ENCODE measurements at regions not wholly inside any gene's neighbourhood (a gene's known extent, or its start where the extent isn't known, plus 50 kb on each side); places are given as distances from the start of the nearest gene placed in this dataset.
"Not testable (repeated sequence)": the region's sequence is repeated elsewhere in the genome, so short reads cannot be mapped to it uniquely, and the experiment has no call there.

DNA sequence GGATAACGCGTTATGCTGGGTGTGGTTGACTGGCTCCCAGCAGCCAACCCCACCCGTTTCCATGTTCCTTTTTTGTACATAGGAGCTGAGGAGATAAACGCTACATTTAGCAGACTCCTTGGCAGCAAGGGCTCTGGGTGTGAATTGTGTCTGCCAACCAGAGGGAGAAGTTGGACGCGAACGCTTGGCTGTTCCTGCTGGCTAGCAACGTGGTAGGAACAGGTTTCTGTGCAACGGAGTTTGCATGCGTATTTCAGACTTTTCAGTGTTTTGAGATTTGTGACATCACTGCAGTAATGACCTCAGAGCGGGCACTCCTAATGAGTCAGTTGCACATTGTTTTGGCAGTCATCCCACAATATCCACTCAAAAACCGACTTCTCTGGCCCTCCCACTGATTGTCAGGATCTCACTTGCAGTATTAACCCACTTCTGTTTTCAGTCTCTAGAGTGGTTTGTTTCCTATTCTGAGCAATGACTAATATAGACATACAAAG lies 98.7 kb upstream of the RGS1 start:
- no peak for DNase-seq (ENCODE audit: low read depth, low spot score)

DNA sequence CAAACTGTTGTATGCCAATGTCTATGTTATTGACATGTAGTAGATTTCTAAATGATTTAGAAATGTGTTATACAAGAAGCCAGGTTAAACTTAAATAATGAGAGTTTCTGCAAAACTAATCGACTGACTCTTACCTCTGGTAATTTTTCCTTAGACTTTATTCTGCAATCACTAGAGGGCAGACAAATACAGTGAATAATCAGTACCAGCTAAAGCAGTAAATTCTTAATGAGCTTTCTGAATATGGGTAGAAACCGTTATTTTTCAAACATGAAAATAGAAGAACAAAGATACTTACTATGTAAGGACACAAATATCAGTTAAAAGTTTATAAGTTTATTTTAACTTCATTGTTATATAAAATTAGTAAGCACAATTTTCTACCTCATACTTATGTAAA lies 97.9 kb upstream of the RGS1 start:
- DNase-seq (ENCODE audit: low read depth, low spot score), result no peak

DNA sequence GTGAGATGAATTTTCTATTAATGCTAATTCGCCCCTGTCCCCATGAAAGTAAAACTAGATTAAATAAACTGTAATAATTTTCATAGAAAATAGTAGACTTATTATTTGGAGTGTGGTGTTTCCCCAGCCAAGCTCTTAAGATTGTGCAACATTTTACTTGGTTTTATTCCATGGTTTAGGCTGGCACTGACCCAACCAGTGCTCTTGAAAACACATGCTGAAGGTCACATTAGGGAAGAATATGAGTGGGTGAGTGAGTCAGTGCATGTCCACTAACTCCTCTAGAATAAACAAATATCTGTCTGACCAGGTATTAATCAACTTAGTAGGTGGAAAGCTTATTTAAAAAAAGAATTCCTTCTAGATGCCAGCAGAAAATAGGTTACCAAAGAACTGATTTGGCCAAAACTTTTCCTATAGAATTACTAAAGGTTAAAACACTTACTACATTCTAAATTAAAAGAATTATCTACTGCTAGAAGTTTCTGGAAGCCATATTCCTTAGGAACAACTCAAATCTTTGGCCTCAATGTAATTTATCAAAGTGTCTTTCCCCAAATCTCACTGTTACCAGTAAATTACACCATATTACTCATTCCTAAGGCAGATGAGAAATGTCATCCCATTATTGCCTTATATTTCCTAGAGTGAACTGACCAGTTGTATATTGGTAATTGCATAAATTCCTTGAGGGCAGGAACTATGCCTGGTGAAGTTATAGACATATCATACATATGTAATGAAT lies 89.7 kb upstream of the RGS1 start:
- no peak for DNase-seq (ENCODE audit: low read depth, low spot score)

DNA sequence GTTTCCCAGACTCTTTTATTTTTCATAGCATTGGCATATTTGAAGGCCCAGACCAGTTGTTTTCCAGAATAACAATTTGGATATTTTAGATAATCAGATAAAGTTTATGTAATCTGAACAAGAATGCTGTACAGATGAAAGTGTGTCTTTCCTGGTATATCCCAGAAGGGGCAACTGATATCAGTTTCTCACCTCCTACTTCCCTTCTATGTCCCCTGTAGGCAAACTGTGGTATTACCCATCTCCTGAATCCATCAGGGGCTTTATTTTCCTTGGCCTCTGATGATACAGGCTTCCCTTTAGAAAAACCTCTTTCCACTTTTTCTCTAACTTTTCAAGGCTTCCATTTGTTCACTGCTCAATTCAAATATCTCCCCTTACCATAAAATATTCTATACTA lies 87.5 kb upstream of the RGS1 start:
- no peak for DNase-seq (ENCODE audit: low read depth, low spot score)

DNA sequence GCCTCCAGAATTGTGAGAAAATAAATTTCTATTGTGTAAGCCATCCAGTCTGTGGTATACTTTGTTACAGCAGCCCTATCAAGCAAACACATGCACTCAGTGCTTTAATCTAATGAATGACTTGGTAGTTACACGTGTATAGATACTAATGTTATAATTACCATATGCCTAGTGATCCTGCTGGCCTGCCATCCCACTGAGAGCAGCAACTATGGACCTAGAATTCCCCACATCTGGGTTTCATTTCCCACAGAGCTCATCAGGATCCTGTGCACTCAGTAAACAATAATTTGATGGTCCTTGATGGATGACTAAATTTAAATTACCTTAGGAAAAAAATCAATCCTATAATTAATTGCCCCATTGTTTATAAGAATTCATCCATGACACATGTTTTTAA lies 86.5 kb upstream of the RGS1 start:
- DNase-seq (ENCODE audit: low read depth, low spot score), result no peak

DNA sequence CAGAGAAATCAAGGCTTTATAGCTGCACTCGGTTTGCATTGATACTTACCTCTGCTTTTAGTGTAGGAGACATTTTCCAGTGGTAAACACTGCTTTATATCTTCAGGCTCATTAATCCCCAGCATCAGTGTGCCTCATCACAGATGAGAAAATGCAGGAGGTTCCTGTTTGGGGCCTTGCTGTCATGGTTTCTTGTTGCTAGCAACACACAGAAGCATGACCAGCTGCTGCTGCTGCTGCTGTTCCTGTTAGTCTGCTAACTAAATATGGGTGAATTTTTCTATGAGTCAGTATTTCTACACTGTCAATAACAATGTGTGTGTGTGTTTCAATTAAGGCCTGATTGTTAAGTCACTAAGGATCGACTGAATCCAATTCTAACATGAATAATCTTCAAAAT lies 85.8 kb upstream of the RGS1 start:
- no peak for DNase-seq (ENCODE audit: low read depth, low spot score)

DNA sequence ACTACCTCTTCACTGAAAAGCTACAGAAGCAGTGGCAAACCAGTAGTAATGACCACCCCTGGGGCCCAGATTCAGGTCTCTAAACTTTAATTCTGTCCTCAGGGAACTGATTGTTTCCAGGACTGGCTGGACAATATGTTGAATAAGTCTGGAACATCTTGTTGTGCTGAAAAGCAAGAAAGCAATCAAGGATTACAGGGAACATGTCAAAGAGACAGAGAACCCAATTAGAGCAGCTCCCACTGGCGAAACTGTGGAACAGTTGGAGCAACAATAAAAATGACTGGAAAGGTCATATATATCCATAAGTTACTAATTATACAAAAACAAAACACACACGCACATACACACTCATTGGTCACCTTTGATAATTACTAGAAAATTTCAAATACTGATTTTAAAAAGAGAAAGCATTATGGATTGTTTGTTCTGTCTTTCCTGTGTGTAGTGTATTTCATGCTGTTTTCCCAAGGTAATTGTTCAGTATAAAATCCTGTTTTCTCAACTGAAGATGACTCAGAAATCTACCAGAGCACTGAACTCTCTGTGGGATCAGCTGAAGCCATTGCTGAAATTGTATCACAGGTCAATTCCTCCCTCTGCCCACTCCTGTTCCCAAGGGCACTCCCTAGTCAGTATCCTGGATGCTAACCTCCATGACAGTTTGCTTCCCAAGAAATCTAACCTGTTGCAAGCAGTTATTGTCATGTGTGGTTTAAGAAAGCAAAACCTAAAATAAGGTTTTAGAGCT lies 83.6 kb upstream of the RGS1 start:
- no peak for DNase-seq (ENCODE audit: low read depth, low spot score)

DNA sequence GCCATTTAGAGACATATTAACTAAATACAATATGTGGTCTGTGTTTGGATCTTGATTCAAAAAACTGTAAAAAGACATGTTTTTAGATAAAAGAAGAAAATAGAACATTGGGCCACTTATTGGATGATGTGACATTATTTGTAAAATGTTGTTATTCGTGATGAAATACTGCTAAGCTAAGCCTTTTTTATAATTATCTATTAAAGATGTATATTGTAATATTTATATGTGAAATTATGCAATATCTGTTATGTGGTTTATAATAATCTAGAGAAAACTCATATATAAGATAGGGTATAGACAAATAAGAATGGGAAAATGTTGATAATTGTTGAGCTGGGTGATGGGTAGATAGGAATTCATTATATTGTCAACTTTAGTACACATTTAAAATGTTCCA lies 82.0 kb upstream of the RGS1 start:
- DNase-seq (ENCODE audit: low read depth, low spot score), result no peak

DNA sequence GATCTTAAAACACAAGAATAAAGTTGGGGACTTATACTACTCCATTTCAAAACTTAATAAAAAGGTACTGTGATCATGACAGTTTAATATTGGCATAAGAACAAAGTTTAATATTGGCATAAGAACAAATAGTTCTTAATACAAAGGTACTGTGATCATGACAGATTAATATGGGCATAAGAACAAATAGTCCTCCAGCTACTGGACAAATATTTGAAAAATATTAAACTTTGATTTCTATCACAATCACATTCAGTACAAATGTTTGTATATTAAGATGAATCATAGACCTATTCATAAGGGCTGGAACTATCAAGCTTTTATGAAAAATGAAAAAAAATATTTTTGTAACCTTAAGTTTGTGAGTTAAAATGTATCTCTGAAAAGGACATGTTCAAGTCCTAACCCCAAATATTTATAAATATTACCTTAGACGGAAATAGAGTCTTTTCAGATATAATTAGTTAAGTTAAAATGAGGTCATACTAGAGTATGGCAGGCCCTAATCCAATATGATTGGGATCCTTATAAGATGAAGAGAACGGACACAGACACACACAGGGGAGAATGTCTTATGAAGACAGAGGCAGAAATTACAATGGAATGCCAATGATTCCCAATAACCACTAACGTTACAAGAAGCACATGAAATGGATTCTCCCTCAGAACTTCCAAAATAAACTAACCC lies 79.1 kb upstream of the RGS1 start:
- no peak for DNase-seq (ENCODE audit: low read depth, low spot score)

DNA sequence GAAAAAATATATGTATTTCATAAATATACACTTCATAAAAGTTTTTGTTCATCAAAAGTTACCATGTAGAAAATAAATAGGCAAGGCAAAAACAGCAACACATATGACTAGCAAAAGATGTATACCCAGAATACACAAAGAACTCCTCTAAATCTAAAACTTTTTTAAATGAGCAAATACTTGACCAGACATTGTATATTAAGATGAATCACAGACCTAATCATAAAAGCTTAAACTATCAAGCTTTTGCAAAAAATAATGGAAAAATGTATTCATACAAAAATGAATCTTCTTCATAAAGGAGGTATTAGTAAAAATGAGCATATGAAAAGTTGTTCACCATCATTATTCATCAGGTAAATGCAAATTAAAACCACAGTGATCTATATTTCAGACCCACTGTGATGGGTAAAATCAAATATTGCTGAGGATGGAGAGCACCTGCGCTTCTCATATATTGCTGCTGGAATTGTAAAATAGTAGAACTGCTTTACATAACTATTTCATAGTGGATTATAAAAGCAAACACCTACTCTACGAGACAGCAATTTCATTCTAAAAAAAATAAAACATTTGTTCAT lies 78.3 kb upstream of the RGS1 start:
- DNase-seq (ENCODE audit: low read depth, low spot score), result no peak

DNA sequence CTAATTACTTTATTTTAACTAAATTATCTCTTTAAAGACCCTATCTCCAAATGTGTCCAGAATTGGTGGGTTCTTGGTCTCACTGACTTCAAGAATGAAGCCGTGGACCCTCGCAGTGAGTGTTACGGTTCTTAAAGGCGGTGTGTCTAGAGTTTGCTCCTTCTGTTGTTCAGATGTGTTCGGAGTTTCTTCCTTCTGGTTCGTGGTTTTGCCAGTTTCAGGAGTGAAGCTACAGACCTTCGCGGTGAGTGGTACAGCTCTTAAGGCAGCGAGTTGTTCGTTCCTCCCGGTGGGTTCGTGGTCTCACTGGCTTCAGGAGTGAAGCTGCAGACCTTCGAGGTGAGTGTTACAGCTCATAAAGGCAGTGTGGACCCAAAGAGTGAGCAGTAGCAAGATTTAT lies 77.5 kb upstream of the RGS1 start:
- DNase-seq (ENCODE audit: low read depth, low spot score), result not testable (repeated sequence)

DNA sequence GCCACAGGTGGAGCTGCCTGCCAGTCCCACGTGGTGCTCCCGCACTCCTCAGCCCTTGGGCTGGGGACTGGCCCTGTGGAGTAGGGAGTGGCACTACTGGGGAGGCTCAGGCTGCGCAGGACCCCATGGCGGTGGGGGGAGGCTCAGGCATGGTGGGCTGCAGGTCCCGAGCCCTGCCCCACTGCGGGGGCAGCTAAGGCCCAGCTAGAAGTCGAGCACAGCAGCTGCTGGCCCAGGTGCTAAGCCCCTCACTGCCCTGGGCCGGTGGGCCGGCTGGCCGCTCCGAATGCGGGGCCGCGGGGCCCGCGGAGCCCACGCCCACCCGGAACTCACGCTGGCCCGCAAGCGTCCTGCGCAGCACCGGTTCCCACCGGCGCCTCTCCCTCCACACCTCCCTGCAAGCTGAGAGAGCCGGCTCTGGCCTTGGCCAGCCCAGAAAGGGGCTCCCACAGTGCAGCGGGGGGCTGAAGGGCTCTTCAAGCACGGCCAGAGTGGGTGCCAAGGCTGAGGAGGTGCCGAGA lies 76.5 kb upstream of the RGS1 start:
- DNase-seq (ENCODE audit: low read depth, low spot score), result not testable (repeated sequence)

DNA sequence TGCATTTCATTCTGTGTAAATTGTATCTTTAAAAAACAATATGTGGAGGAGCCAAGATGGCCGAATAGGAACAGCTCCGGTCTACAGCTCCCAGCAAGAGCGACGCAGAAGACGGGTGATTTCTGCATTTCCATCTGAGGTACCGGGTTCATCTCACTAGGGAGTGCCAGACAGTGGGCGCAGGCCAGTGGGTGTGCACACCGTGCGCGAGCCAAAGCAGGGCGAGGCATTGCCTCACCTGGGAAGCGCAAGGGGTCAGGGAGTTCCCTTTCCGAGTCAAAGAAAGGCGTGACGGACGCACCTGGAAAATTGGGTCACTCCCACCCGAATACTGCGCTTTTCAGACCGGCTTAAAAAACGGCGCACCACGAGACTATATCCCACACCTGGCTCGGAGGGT lies 75.0 kb upstream of the RGS1 start:
- not testable (repeated sequence) for DNase-seq (ENCODE audit: low read depth, low spot score)

DNA sequence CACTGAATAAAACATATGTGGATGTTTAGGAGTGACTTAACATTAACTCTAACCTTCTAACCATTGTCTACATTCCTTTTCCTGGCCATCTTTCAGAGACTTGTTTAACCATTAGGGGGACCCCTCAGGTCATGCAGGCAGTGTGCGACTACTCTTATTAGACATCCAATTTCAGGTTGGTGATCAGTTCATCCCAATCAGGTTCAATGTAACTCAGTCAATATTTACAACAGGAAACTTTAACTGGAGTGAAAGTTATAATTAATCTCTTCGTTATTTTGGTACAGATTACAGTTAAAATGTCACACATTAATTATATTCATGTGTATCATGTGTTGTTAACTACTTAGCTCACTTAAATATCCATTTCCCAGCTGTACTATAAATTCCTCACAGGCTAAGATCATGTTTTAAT lies 68.8 kb upstream of the RGS1 start:
- no peak for DNase-seq (ENCODE audit: low read depth, low spot score)

DNA sequence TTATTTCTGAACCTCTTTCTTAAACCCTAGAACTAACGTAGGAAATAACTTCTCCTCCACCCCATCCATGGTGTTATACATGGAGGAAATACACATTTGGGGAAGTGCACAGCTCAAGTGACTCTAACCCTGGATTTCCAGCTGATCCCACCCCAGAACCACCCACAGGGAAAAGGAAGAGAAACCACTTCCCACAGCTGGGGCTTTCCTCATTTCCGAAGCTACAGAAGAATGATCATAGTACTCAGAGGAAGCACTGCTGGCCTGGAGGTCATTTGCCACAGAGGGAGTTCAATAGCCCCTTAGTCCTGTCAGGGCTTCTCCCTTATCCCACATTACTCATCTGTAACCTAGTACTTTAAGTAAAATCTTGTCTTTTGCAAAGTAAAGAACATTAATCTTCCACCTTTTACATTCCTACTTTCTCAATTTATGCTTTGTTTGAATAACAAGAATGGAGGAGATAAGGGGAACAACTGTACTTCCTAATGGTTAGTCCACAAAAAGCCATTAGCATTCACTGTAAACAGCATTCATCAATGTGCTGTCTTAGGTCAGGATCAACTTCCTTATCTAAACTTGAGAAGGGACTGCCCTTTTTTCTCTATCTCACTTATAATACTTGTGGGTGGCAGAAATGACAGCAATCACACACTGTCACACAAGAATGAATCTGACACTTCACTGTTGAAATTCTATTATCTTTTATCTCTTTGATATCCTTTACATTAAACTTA lies 63.0 kb upstream of the RGS1 start:
- DNase-seq (ENCODE audit: low read depth, low spot score), result no peak

DNA sequence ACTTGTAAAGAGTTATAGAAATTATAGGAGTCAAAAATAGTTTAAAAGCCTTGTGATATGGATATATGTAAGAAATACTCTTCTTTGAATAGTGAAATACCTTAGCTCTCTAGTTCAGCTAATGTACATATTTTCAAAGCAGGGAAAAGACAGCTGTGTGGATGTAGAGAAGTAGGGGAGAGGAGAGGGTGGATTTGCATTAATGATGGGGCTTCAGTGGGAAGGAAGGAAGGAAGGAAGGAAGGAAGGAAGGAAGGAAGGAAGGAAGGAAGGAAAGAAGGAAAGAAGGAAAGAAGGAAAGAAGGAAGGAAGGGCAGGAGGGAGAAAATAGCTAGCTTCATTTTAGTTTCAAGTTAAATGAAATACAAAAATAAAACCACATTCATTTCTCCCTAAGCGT lies 62.4 kb upstream of the RGS1 start:
- no peak for DNase-seq (ENCODE audit: low read depth, low spot score)

DNA sequence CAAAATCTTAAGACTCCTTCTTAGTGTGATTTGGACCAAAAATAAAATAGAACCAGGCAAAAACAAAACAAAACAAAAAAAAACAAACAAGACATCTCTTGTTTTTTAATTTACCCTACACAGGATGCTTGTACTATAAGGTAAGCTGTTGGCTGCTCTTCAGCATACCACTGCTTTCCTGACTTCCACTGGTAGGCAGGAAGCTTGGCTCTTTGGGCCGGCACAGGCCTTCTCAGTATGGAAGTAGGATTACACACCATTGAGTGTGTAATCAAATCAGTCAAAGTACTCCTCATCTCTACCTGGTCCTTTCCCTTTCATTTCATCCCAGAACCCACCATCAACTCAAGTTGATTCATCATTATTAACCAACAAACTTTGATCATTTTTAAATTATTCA lies 61.9 kb upstream of the RGS1 start:
- no peak for DNase-seq (ENCODE audit: low read depth, low spot score)

DNA sequence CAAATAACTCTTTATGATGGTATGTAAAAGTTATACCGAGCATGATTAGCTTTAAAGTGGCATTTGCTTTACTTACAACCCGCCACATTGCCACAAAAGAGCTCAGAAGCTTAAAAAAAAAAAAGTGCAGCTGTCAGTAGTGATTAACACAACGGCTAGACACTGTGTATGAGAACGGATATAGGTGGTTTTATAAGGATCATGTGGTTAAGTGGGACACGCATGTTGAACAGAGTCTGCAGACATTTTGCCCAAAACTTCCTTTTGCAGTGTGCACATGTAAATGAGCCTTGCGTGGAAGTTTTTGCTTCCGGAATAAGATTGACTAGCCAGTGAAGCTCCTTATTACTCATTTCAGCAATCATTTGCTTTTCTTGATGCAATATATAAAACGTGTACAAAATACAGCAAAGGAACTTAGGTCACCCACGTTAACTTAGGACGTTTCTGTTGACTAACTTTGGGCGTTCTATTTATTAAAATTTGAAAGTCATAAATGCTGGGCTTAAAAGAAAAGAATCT lies 58.7 kb upstream of the RGS1 start:
- no peak for DNase-seq (ENCODE audit: low read depth, low spot score)

DNA sequence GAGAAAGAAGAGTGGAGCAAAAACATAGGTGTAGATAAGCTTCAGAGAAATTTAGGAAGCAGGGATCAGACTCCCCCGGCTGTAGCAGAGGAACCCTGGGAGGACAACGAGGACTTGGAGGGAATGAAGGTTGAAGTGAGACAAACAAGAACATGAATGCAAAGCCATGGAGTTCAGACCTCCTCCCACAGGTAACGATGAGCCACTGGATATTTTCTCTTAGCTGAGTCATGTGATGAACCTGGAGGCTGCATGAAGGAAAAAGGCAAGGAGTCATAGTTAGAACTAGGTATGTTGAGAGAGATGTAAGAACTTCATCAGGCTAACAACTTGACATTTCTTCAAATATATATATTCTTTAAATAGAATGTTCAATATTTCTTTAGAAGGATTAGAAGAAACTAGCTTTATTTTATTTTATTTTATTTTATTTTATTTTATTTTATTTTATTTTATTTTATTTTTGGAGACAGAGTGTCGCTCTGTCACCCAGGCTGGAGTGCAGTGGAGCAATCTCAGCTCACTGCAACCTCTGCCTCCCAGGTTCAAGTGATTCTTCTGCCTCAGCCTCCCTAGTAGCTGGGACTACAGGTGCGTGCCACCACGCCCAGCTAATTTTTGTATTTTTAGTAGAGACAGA lies 57.7 kb upstream of the RGS1 start:
- not testable (repeated sequence) for DNase-seq (ENCODE audit: low read depth, low spot score)

DNA sequence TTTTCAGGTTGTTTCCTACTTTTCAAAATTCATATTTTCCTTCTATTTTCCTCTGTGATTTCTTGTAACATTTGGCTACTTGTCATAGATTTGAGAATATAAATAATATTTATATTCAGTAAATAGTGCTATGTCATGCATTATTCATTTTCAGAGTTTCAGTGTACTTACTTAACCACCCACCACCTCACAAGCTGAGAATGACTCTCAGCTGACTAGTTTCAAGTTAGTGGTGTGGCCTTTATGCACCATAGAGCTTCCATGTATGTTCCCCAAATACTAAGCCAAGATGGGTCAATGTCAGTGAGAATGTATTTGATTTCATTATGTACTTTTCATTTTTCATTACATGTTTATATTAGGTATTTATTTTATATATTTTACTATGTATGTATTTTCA lies 56.9 kb upstream of the RGS1 start:
- no peak for DNase-seq (ENCODE audit: low read depth, low spot score)

DNA sequence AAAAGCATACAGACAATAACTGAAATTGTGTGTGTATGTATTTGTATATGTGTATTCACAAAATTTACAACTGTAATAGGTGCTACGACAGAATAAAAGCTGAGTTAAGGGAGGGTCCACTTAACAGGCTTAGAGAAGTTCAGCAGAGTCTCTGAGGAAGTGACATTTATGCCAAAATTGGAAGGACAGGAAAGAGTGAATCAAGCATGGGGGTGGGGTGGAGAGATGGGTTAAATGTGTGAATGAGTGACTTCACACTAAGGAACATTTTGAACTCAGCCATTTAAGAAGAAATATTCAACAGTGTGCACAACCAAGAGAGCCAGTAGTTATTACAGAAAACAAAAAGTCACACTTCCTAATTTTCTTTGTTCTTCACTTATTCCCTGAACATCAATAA lies 53.8 kb upstream of the RGS1 start:
- no peak for DNase-seq (ENCODE audit: low read depth, low spot score)
